A673 (cell line): ENCODE measurements at regions not wholly inside any gene's neighbourhood (a gene's known extent, or its start where the extent isn't known, plus 50 kb on each side); places are given as distances from the start of the nearest gene placed in this dataset.

Source experiments
- EZH2 ChIP-seq: fragments of 200-600 bp; sonication (generic); IDR thresholded peaks from 2 replicates; pipeline ENCODE4 v1.6.1; 2017; ENCODE audit warnings: borderline replicate concordance, low read depth, mild to moderate bottlenecking, mixed read lengths, antibody characterized with exemption, low read length; ENCODE audit not compliant: poor library complexity, severe bottlenecking
- TF ChIP-seq, protein P1 (sequence below): fragments of 300-800, 200-600 bp; sonication (generic); conservative IDR thresholded peaks from 2 replicates; pipeline ENCODE4 v1.5.1; 2017; ENCODE audit warnings: low read depth, mild to moderate bottlenecking, antibody characterized with exemption, low read length, moderate library complexity, mixed read lengths

DNA sequence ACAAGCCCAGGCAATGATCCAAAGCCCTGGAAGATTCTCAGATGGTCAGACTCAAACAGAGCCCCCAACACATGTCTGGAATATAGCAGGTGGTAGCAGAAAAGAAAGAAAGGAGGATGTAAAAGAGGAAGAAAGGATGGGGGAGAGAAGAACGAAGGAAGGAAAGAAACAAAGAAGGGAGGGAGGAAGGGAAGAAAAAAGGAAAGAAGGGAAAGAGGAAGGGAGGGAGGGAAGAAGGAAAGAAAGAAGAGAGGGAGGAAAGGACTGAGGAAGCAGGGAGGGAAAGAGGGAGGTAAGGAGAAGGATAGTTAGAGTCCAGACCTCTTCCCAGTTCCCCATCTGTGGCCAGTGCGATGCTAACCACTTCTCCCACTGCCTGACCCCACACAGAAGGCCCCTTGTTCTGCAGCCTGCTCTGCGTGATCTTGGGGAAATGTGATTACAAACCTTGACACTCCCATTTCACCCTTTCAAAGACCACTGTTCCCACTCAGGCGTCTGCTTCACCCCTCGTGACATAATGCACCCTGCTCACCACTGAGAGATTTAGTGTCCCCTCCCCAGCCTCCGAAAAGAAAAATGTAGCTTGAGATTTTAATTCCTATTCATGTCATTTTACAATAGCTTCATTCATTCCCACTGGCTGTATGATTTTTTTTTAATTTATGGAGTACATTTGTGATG, 357.9 kb downstream of the BCL11B start:
- TF ChIP-seq EZH2: no peak
- TF ChIP-seq, protein P1, sequence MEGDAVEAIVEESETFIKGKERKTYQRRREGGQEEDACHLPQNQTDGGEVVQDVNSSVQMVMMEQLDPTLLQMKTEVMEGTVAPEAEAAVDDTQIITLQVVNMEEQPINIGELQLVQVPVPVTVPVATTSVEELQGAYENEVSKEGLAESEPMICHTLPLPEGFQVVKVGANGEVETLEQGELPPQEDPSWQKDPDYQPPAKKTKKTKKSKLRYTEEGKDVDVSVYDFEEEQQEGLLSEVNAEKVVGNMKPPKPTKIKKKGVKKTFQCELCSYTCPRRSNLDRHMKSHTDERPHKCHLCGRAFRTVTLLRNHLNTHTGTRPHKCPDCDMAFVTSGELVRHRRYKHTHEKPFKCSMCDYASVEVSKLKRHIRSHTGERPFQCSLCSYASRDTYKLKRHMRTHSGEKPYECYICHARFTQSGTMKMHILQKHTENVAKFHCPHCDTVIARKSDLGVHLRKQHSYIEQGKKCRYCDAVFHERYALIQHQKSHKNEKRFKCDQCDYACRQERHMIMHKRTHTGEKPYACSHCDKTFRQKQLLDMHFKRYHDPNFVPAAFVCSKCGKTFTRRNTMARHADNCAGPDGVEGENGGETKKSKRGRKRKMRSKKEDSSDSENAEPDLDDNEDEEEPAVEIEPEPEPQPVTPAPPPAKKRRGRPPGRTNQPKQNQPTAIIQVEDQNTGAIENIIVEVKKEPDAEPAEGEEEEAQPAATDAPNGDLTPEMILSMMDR: no peak
